ENCODE measurements at regions not wholly inside any gene's neighbourhood (a gene's known extent, or its start where the extent isn't known, plus 50 kb on each side); places are given as distances from the start of the nearest gene placed in this dataset.

DNA sequence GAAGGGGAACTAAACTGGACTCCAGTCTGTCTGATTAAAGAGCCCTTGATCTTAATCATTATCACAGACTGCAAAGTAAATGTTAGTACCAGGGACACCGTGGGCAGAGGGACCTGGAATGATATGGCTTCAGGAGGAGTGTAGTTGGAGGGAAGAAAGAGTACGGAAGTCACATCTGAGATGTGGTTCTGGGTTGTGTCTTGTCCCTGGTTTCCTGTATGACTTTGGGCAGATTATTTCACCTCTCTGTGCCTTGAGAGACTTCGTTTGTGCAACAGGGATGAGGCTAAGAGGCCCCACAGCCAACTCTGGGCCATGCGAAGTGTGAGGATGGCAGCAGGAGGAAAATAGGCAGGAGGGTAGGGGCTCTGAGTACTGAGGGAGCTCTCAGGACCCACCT is 76.1 kb upstream of the SLC2A1 start:
- FAIRE-seq (no peak), DNase-seq (ENCODE audit: insufficient read length, low spot score) (no peak)

DNA sequence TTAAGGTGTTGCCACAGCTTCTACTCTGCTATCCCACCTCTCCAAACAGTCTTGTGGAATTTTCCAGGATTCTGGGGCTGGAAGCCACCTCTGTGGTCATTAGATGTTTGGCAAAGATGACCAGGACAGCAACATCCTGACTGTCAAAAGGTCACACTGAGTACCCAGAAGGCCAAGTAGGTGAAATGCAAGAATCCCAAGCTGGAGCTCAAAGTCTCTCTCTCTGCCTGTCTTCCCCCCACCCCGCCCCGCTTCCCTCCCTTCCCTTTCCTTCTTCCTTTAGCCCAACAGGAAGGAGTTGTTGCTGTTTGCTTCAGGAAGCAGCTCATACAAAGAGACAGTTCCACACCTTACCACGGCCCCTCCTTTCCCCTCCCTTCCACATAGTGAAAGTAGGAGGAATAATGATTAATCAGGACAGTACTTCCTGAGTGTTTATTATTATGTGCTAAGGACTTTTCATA is 75.6 kb upstream of the SLC2A1 start:
- FAIRE-seq (no peak), DNase-seq (ENCODE audit: insufficient read length, low spot score) (no peak)
- TF ChIP-seq, protein P1, sequence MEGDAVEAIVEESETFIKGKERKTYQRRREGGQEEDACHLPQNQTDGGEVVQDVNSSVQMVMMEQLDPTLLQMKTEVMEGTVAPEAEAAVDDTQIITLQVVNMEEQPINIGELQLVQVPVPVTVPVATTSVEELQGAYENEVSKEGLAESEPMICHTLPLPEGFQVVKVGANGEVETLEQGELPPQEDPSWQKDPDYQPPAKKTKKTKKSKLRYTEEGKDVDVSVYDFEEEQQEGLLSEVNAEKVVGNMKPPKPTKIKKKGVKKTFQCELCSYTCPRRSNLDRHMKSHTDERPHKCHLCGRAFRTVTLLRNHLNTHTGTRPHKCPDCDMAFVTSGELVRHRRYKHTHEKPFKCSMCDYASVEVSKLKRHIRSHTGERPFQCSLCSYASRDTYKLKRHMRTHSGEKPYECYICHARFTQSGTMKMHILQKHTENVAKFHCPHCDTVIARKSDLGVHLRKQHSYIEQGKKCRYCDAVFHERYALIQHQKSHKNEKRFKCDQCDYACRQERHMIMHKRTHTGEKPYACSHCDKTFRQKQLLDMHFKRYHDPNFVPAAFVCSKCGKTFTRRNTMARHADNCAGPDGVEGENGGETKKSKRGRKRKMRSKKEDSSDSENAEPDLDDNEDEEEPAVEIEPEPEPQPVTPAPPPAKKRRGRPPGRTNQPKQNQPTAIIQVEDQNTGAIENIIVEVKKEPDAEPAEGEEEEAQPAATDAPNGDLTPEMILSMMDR (IDR thresholded peaks at IDR 0.05; ENCODE audit: insufficient read depth, missing control alignments), result no peak

More for the DNA sequence above, 76.1 kb upstream of the SLC2A1 start:
- TF ChIP-seq, protein P1 (IDR thresholded peaks at IDR 0.05; ENCODE audit: insufficient read depth, missing control alignments), result no peak

DNA sequence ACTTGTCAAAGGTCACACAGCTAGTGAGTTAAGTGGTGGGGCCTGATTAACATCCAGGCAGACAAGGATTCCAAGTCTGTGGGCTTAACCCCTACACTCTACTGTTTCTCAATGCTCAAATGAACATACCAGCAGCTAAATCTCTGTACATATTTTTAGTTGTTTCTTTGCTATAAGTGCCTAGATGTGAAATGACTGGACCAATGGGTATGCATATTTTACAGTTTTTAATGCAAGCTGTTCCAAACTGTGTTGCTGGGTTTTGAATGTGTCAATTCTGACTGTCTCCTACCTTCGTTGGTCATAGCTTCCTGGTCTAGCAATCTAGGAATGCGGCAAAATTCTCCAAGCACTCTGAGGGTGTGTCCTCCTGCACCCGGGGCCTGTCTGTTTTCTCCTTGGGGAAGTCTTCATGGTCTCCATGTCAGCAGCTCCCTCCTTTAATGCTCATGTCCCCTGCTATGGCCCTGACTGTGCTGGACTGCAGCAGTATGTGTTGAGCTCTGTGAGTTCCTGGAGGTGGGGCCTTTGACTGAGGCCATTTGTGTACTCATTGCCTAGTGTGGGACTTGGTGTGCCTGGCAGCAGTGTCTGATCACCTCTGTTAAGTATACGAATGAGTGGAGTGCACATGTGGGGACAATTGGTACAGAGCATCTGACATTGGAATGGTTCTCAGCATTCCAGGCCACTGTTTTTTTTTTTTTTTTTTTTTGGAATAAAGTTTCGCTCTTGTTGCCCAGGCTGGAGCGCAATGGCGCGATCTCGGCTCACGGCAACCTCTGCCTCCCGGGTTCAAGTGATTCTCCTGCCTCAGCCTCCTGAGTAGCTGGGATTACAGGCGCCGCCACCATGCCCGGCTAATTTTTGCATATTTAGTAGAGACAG is 72.9 kb upstream of the SLC2A1 start:
- FAIRE-seq, result no peak
- TF ChIP-seq, protein P1 (IDR thresholded peaks at IDR 0.05; ENCODE audit: insufficient read depth, missing control alignments), result no peak
- DNase-seq (ENCODE audit: insufficient read length, low spot score), result no peak

DNA sequence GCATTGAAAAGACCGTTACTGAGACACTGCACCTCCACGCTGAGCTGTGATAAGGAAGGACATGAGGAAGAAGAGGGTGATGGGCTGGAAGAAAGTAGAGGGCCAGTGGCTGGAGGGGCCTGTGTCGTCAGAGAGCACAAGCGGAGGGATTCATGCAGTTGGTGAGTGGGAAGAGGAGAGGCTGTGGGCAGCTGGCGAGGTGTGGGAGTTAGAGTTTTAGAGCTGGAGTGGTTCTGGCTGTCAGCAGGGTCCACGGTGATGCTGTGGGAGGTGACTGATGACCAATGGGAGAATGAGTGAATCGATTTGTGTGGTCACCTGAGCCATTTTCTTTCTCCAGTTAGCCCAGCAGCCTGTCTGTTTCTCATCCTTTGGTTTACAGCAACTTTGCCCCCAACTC is 66.2 kb upstream of the SLC2A1 start:
- FAIRE-seq (no peak), DNase-seq (ENCODE audit: insufficient read length, low spot score) (no peak)
- TF ChIP-seq, protein P1 (IDR thresholded peaks at IDR 0.05; ENCODE audit: insufficient read depth, missing control alignments), result no peak

DNA sequence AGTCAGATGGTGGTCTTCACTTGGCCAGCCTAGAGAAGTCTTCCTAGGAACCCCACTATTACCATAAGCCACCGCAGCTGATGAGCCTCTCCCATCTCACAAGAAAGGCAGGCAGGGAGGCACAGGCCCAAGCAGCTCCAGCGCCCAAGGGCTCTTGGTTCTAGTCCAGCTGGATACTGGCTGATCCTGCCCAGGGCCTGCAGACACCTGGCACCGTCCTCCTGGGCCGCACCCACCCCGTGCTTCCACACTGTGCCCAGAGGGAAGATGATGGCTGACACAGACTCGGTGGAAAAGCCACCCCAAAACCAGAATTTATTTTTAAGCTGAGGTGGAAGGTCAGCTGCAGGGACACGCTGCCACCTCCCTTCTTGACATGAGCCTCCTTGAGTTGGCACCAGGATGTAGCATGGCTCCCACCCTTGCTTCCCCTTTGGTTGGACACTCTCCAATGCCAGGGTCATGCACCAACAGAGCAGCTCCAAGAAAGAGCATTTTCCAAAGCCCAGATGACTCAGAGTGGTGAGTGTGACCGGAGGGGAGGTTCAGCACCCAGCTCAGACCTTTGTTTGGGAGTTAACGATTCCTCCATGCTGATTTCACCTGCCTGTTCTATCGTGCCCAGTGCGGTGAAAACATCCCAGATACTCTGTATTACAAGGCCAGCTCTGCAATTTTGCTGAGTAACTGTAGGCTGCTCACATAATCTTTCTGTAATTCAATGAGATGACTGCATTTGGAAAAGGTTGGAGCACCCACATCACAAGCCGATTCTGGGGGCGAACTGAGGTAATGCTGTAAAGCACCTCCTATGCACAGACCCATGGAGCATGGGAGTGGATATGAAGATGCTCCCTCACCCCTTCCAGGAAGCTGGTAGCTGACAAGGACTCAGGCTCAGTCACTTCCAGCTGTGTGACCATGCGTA is 63.1 kb upstream of the SLC2A1 start:
- FAIRE-seq (no peak), DNase-seq (ENCODE audit: insufficient read length, low spot score) (no peak)
- TF ChIP-seq, protein P1 (IDR thresholded peaks at IDR 0.05; ENCODE audit: insufficient read depth, missing control alignments), result no peak

DNA sequence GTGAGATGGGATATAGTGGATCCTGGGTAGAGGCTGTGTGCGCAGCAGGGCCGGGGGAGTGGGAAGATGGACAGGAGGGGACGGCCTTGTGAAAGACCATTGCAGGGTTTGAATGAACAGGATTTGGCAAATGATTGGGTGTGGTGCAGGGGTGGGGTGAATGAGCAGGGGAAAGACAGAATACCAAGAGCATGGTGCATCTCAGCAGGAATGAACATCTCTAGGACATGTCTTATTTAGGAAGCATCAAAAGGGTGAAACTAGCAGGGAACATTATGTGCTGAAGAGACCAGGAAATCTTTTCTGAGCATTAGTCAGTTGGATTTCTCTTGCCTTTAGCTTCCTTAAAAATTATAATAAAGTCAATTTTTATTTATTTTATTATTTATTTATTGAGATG is 60.6 kb upstream of the SLC2A1 start:
- DNase-seq (ENCODE audit: insufficient read length, low spot score), result no peak
- no peak for FAIRE-seq
- TF ChIP-seq, protein P1 (IDR thresholded peaks at IDR 0.05; ENCODE audit: insufficient read depth, missing control alignments), result no peak

All from D721Med (cell line).